ENCODE measurements at regions not wholly inside any gene's neighbourhood (a gene's known extent, or its start where the extent isn't known, plus 50 kb on each side); places are given as distances from the start of the nearest gene placed in this dataset.

DNA sequence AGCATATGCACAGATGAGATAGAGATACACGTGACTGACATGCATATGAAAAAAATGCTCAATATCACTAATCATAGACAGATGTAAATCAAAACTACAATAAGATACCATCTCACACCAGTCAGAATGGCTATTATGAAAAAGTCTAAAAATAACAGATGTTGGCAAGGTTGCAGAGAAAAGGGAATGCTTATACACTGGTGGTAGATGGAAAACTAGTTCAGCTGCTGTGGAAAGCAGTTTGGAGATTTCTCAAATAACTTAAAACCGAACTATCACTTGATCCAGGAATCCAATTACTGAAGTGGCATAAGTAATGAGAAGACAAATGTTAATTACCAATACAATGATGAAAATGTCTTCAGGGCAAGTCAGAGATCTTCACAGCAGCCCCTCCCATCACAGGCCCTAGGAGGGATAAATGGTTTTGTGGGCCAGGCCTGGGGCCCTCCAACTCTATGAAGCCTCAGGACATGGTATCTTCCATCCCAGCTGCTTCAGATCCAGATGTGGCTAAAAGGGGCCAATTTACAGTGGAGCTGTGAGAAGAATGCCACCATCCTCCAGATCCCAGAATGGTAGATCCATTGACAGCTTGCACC is 71.4 kb upstream of the PLSCR4 start:
- DNase-seq (no peak), ATAC-seq (no peak)
- intact Hi-C loops (cut with DNase I, micrococcal nuclease) = no loop called here

DNA sequence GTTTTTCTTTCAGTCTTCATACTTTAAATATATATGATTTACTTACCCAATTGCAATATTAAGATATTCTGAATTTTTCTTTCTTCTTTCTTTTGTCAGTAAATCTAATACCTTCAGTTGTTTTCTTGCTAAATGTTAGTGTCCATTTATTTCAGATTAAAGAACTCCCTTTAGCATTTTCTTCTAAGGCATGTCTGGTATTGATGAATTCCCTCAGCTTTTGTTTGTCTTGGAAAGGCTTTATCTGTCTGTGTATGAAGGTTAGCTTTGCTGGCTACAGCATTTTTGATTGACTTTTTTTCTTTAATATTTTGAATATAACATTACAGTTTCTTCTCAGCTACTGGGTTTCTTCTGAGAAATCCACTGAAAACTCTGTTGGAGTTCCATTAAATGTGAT is 64.0 kb upstream of the PLSCR4 start:
- no peak for DNase-seq
- intact Hi-C loops (cut with DNase I, micrococcal nuclease) = no loop called here
- ATAC-seq = no peak

DNA sequence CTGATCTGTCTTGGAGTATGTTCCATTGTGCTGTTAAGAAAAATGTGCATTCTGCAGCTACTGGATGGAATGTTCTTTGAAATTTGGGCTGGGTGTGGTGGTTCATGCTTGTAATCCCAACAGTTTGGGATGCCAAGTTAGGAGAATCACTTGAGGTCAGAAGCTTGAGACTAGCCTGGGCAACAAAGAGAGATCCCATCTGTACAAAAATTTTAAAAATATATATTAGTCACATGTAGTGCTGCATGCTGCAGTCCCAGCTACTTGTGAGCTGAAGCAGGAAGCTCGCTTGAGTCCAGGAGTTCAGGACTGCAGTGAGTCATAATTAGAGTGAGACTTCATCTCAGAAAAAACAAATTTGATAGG is 62.8 kb upstream of the PLSCR4 start:
- DNase-seq = no peak
- intact Hi-C loops (cut with DNase I, micrococcal nuclease) = no loop called here
- ATAC-seq = peak; percentile 86

DNA sequence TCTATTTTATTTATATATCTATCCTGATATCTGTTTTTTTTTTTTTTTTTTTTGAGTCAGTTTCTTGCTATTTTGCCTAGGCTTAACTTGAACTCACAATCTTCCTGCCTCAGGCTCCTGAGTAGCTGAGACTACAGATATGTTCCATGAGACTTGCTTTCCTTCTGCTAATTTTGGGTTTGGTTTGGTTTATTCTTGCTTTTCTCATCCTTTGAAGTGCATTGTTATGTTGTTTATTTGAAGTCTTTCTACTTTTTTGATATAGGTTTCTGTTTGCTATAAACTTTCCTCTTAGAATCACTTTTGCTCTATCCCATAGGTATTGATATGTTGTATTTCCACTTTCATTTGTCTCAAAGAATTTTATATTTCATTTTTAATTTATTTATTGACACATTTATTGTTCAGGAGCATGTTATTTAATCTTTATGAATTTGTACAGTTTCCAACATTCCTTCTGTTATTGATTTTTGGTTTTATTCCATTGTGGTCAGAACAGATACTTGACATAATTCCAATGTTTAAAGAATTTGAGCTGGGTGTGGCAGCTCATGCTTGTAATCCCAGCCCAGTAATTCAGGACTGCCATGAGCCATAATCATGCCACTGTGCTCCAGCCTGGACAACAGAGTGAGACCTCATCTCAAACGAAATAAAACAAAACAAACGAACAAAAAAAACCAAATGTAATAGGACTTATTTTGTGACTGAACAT is 62.3 kb upstream of the PLSCR4 start:
- ATAC-seq (peak; percentile 60), DNase-seq (no peak)
- intact Hi-C loops (cut with DNase I, micrococcal nuclease) = no loop called here

DNA sequence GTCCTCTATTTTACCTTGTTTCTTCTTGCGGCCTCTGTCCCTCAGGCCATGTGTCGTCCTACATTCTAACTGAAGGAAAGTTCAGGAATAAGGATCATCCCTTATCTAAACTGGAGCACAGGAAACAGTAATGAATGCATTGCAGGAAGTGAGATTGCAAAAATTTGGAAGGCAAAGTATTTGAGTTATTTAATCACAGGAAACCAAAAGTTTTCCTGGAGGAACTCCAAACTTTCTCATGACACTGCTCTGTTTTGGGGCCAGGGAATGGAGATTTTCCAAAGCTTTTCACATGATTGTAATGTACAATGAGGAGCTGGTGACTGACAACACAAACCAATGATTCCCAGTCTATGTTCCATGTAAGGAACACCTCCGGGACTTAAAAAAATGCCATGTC is 57.8 kb upstream of the PLSCR4 start:
- no peak for ATAC-seq
- intact Hi-C loops (cut with DNase I, micrococcal nuclease) = no loop called here
- no peak for DNase-seq

DNA sequence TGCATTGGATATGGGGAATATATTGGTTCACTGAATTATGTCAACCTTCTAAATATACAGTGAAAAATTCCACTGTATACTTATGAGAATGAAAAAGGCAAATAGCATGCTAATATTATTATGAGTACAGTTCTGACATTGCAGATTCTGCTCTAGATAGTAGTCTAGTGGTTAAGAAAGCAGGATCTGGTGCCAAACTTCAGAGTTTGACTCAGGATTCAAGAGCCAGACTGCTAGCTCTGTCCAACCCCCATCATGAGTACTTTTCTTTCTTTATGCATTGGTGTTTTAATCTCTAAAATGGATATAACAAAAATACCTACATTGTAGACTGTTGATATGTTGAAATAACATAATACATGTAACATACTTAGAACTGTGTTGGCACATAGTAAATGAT is 57.3 kb upstream of the PLSCR4 start:
- DNase-seq (no peak), ATAC-seq (no peak)

DNA sequence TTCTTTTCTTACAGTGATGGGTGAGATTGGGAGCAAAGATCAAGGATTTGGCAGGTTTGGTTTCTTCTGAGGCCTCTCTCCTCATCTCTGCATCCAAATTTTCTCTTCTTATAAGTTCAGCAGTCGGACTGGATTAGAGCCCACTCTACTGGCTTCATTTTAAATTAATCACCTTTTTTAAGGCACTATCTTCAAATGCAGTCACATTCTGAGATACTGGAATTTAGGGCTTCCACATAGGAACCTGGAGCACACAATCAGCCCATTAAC is 56.5 kb upstream of the PLSCR4 start:
- DNase-seq = no peak
- ATAC-seq = no peak
- intact Hi-C loops (cut with DNase I, micrococcal nuclease) = no loop called here

More for the DNA sequence above, 57.3 kb upstream of the PLSCR4 start:
- intact Hi-C loops (cut with DNase I, micrococcal nuclease) = no loop called here

DNA sequence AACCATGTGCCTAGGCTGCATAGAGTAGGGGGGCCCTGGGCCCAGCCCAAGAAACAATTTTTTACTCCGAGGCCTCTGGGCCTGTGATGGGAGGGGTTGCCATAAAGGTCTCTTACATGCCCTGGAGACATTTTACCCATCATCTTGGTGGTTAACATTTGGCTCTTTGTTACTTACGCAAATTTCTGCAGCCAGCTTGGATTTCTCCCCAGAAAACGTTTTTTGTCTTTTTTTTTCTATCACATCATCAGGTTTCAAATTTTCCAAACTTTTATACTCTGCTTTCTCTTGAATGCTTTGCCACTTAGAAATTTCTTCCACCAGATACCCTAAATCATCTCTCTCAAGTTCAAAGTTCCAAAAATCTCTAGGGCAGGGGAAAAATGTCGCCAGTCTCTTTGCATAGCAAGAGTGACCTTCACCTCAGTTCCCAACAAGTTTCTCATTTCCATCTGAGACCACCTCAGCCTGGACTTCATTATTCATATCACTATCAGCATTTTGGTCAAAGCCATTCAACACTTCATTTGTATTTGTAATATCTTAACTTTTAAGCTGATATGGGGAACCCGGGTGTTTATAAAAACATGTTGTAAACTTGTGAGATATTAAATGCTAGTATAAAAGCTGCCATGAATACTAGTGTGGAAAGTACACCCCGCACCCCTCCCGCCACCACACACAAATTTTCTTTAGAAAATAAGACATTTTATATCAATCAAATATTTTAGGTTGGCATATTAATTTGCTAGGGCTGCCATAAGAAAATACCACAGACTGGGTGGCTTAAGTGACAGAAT is 56.0 kb upstream of the PLSCR4 start:
- no peak for DNase-seq
- intact Hi-C loops (cut with DNase I, micrococcal nuclease) = no loop called here
- no peak for ATAC-seq

DNA sequence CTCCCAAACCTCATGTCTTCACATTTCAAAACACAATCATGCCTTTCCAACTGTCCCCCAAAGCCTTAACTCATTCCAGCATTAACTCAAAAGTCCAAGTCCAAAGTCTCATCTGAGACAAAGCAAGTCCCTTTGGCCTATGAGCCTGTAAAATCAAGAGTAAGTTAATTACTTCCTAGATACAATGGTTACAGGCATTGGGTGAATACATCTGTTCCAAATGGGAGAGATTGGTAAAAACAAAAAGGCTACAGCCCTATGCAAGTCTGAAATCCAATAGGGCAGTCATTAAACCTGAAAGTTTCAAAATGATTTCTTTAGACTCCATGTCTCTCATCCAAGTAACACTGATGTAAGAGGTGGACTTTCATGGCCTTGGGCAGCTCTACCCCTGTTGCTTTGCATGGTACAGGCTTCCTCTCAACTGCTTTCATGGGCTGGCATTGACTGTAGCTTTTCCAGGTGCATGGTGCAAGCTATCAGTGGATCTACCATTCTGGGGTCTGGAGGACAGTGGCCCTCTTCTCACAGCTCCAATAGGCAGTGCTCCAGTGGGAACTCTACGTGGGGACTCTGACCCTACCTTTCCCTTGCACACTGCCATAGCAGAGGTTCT is 55.0 kb upstream of the PLSCR4 start:
- no peak for DNase-seq
- intact Hi-C loops (cut with DNase I, micrococcal nuclease) = no loop called here
- ATAC-seq = peak; percentile 84

DNA sequence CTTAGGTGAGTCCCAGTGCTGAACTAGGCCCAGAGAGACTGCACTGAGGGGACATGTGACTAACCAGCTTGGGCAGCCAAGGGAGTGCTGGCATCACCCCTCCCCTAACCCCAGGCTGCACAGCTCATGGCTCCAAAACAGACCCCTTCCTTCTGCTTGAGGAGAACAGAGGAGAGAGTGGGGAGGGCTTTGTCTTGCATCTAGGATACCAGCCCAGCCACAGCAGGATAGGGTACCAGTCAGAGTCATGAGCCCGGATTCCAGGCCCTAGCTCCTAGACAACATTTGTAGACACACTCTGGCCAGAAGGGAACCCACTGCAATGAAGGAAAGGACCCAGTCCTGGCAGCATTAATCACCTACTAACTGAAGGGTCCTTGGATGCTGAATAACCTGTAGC is 49.9 kb upstream of the PLSCR4 start:
- DNase-seq (no peak), ATAC-seq (no peak)
- intact Hi-C loops (cut with DNase I, micrococcal nuclease) = no loop called here
